ENCODE measurements at regions not wholly inside any gene's neighbourhood (a gene's known extent, or its start where the extent isn't known, plus 50 kb on each side); places are given as distances from the start of the nearest gene placed in this dataset.

DNA sequence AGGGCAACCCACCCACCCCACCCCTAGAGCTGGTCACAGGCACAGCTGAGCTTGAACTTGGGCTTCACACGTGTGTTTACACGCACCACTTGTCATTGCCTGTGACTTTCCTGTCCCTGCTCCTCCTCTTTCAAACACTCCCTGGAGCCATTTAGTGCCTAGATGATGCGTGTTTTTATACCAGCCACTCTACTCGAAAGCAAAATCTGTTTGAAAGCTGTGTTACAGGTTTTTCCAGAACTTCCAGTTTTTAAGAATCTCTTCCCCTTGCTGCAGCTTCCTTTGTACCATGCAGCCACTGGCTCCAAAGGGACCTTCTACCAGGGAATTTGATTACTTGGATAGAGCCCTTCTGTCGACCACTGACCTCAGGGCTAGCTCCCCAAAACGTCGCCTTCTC, 78.8 kb upstream of the SPRY4 start:
- TF ChIP-seq, protein P1, sequence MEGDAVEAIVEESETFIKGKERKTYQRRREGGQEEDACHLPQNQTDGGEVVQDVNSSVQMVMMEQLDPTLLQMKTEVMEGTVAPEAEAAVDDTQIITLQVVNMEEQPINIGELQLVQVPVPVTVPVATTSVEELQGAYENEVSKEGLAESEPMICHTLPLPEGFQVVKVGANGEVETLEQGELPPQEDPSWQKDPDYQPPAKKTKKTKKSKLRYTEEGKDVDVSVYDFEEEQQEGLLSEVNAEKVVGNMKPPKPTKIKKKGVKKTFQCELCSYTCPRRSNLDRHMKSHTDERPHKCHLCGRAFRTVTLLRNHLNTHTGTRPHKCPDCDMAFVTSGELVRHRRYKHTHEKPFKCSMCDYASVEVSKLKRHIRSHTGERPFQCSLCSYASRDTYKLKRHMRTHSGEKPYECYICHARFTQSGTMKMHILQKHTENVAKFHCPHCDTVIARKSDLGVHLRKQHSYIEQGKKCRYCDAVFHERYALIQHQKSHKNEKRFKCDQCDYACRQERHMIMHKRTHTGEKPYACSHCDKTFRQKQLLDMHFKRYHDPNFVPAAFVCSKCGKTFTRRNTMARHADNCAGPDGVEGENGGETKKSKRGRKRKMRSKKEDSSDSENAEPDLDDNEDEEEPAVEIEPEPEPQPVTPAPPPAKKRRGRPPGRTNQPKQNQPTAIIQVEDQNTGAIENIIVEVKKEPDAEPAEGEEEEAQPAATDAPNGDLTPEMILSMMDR (IDR thresholded peaks at IDR 0.05; ENCODE audit: borderline replicate concordance, extremely low read depth, low read length, poor library complexity, severe bottlenecking) = no peak
- TF ChIP-seq EZH2 (IDR thresholded peaks at IDR 0.05; ENCODE audit: borderline replicate concordance, low read depth, low read length, severe bottlenecking) = no peak
